Endothelial cell of umbilical vein (primary cell): ENCODE measurements at regions not wholly inside any gene's neighbourhood (a gene's known extent, or its start where the extent isn't known, plus 50 kb on each side); places are given as distances from the start of the nearest gene placed in this dataset.

ENCODE experiments used
- BruUV-seq: library from RNA; stranded (reverse); fragments of 400-500 nt; replicated peaks from 2 replicates; lab custom pipeline; 2021; lab: Mats Ljungman, UMichigan
- CTCF ChIA-PET: fragments of 300-600, 350-600 bp; sonication (Branson Sonifier 250); formaldehyde crosslinking; loops from one replicate; lab custom pipeline; 2021; ENCODE audit warnings: antibody characterized with exemption, inconsistent platforms; lab: Charles Lee
- POLR2A ChIA-PET: fragments of 300-600, 350-600 bp; sonication (Branson Sonifier 250); formaldehyde crosslinking; loops from one replicate; lab custom pipeline; 2021; ENCODE audit warnings: antibody characterized with exemption, inconsistent platforms; lab: Charles Lee
- DNase-seq: peaks from one replicate; pipeline ENCODE4 v3.0.0-alpha.2; 2011; ENCODE audit warnings: low read depth, low spot score
- FAIRE-seq: peaks from 2 replicates; lab custom pipeline; 2011; peaks lifted over from hg19 to GRCh38; lab: Jason Lieb, UNC
- H2AFZ ChIP-seq: 2 replicates; pipeline ENCODE4 v1.6.0; 2012; ENCODE audit warnings: low read depth, low read length, control low read depth, inconsistent platforms
- H3K27ac ChIP-seq: 2 replicates; pipeline ENCODE4 v1.5.1; 2011; ENCODE audit warnings: low read depth, mild to moderate bottlenecking, control low read depth, low read length, moderate library complexity; ENCODE audit not compliant: insufficient read depth
- H3K27me3 ChIP-seq, 2 experiments: 2 replicates each; pipeline versions ENCODE4 v1.6.0 to v1.6.1; 2011; ENCODE audit warnings: low read length in 2 of 2, mixed read lengths in 1 of 2; ENCODE audit not compliant: control insufficient read depth in 2 of 2, insufficient read depth in 2 of 2
- H3K36me3 ChIP-seq, 2 experiments: 2 replicates in 1 of 2; 3 replicates in 1 of 2; pipeline ENCODE4 v1.5.1; 2011; ENCODE audit warnings: low read length in 2 of 2, mild to moderate bottlenecking in 1 of 2, moderate library complexity in 1 of 2; ENCODE audit not compliant: control insufficient read depth in 2 of 2, insufficient read depth in 2 of 2; ENCODE audit errors: extremely low read depth in 1 of 2
- H3K4me1 ChIP-seq: 3 replicates; pipeline ENCODE4 v1.5.1; 2011; ENCODE audit warnings: mild to moderate bottlenecking, low read length; ENCODE audit not compliant: control insufficient read depth, insufficient read depth; ENCODE audit errors: extremely low read depth
- H3K4me2 ChIP-seq: 2 replicates; pipeline ENCODE4 v1.6.1; 2011; ENCODE audit warnings: low read length, control low read depth, mixed read lengths; ENCODE audit not compliant: insufficient read depth
- H3K4me3 ChIP-seq, 3 experiments: fragments of 200-600 bp in 1 of 3; sonication (generic), shearing (Covaris generic) in 1 of 3; replicated peaks in 1 of 3; 2 replicates each; pipeline ENCODE4 v1.5.1; 2011 to 2016; ENCODE audit warnings: control low read depth in 3 of 3, low read length in 3 of 3, mild to moderate bottlenecking in 2 of 3, inconsistent platforms in 1 of 3, low read depth in 1 of 3, moderate library complexity in 1 of 3; ENCODE audit not compliant: insufficient read depth in 1 of 3
- H3K79me2 ChIP-seq: 2 replicates; pipeline ENCODE4 v1.6.0; 2012; ENCODE audit warnings: low read length, inconsistent platforms; ENCODE audit not compliant: control insufficient read depth, insufficient read depth
- H3K9ac ChIP-seq: replicated peaks from 2 replicates; pipeline ENCODE3; 2011; ENCODE audit warnings: low read length, control low read depth; ENCODE audit not compliant: insufficient read depth; ENCODE audit errors: extremely low read depth
- H3K9me1 ChIP-seq: replicated peaks from 3 replicates; pipeline ENCODE4 v1.6.0; 2011; ENCODE audit warnings: mild to moderate bottlenecking, low read length; ENCODE audit not compliant: control insufficient read depth, insufficient read depth; ENCODE audit errors: extremely low read depth
- H3K9me3 ChIP-seq: replicated peaks from 2 replicates; pipeline ENCODE4 v1.5.1; 2012; ENCODE audit warnings: low read length, inconsistent platforms; ENCODE audit not compliant: control insufficient read depth, insufficient read depth
- H4K20me1 ChIP-seq: replicated peaks from 2 replicates; pipeline ENCODE3; 2011; ENCODE audit warnings: mild to moderate bottlenecking, low read length; ENCODE audit not compliant: control insufficient read depth, insufficient read depth; ENCODE audit errors: extremely low read depth
- EZH2 ChIP-seq: IDR thresholded peaks from 2 replicates; pipeline ENCODE4 v1.6.1; 2012; ENCODE audit warnings: borderline replicate concordance, low read depth, mild to moderate bottlenecking, moderate library complexity, low read length, inconsistent platforms; ENCODE audit not compliant: severe bottlenecking
- FOS ChIP-seq: IDR thresholded peaks from 2 replicates; pipeline ENCODE4 v1.6.1; 2011; ENCODE audit warnings: mild to moderate bottlenecking, low read length, moderate library complexity, borderline replicate concordance; ENCODE audit not compliant: insufficient read depth
- GATA2 ChIP-seq: IDR thresholded peaks from 2 replicates; pipeline ENCODE4 v1.7.0; 2011; ENCODE audit warnings: low read depth, mild to moderate bottlenecking, moderate library complexity, mixed read lengths, low read length; ENCODE audit not compliant: insufficient read length, insufficient read depth
- JUN ChIP-seq: IDR thresholded peaks from 2 replicates; pipeline ENCODE4 v1.6.1; 2011; ENCODE audit warnings: borderline replicate concordance, low read depth; ENCODE audit not compliant: insufficient read length, insufficient read depth
- MYC ChIP-seq: IDR thresholded peaks from one replicate; pipeline ENCODE4 v1.6.1; 2011; ENCODE audit warnings: mild to moderate bottlenecking, low read depth, low read length
- POLR2A ChIP-seq: IDR thresholded peaks from 2 replicates; pipeline ENCODE4 v1.6.1; 2012; ENCODE audit warnings: low read depth, mild to moderate bottlenecking, control low read depth, low read length
- POLR2AphosphoS5 ChIP-seq: IDR thresholded peaks from 2 replicates; pipeline ENCODE4 v1.6.1; 2012; ENCODE audit warnings: low read depth, mild to moderate bottlenecking, control low read depth, low read length, moderate library complexity; ENCODE audit not compliant: insufficient read depth
- dilution Hi-C: fragments of 300-500 bp; cut with MboI; formaldehyde crosslinking; loops from one replicate; pipeline ENCODE4 v1.15.0; 2019; ENCODE audit warnings: low sequenced_read_pairs; ENCODE audit not compliant: extremely low pct_ligation_motif_present
- intact Hi-C: fragments of 100-400 bp; cut with micrococcal nuclease; formaldehyde crosslinking; loops from one replicate; pipeline ENCODE4 v1.10.0; 2022
- TF ChIP-seq, protein P1 (sequence below), 2 donors: IDR thresholded peaks; 1 replicate in 1 of 2; 2 replicates in 1 of 2; pipeline ENCODE4 v1.5.1; 2011; ENCODE audit warnings: low read length in 2 of 2, mild to moderate bottlenecking in 2 of 2, moderate library complexity in 2 of 2, control low read depth in 1 of 2, inconsistent platforms in 1 of 2, low read depth in 1 of 2; ENCODE audit not compliant: insufficient read depth in 1 of 2; ENCODE audit errors: extremely low read depth in 1 of 2
- TF ChIP-seq, protein P2 (sequence below): IDR thresholded peaks from 2 replicates; pipeline ENCODE4 v1.6.1; 2011; ENCODE audit not compliant: insufficient read depth, insufficient read length

DNA sequence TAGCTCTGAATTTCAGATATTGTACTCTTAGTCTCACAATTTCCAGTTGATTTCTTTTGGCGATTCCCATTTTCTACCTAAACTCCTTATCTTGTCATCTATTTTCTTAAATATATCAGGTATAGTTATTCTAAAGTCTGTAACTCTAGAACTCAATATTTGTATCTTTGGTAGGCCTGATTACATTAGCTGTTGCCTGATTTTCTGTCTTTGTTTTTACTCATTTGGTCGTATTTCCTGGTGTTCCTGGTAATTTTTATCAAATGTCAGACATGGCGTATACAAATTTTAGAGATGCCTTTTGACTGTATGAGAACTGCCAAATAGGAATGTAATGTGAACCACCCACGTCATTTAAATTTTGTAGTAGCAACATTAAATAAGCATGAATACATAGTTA is 266.7 kb downstream of the ZNF536 start:
- no peak overlapping the region for H3K4me3 ChIP-seq
- H2AFZ ChIP-seq, result no peak overlapping the region
- ChIA-PET CTCF (no interaction called here), POLR2A (no interaction called here)
- TF ChIP-seq, protein P1, sequence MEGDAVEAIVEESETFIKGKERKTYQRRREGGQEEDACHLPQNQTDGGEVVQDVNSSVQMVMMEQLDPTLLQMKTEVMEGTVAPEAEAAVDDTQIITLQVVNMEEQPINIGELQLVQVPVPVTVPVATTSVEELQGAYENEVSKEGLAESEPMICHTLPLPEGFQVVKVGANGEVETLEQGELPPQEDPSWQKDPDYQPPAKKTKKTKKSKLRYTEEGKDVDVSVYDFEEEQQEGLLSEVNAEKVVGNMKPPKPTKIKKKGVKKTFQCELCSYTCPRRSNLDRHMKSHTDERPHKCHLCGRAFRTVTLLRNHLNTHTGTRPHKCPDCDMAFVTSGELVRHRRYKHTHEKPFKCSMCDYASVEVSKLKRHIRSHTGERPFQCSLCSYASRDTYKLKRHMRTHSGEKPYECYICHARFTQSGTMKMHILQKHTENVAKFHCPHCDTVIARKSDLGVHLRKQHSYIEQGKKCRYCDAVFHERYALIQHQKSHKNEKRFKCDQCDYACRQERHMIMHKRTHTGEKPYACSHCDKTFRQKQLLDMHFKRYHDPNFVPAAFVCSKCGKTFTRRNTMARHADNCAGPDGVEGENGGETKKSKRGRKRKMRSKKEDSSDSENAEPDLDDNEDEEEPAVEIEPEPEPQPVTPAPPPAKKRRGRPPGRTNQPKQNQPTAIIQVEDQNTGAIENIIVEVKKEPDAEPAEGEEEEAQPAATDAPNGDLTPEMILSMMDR (IDR thresholded peaks at IDR 0.05; ENCODE audit: extremely low read depth in 1 of 2, insufficient read depth in 1 of 2, low read depth in 1 of 2, low read length in 2 of 2), result no peak
- TF ChIP-seq POLR2AphosphoS5 (no peak), EZH2 (no peak), MYC (no peak), GATA2 (no peak), FOS (no peak), JUN (no peak), POLR2A (no peak)
- TF ChIP-seq, protein P2, sequence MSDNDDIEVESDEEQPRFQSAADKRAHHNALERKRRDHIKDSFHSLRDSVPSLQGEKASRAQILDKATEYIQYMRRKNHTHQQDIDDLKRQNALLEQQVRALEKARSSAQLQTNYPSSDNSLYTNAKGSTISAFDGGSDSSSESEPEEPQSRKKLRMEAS, result no peak
- BruUV-seq, result no TSS peak
- H4K20me1 ChIP-seq, result no peaks in the 10 kb centered on the region
- no peaks in the 10 kb centered on the region for H3K27me3 ChIP-seq
- H3K9me1 ChIP-seq, result no peaks in the 10 kb centered on the region
- FAIRE-seq, result no peak
- peaks cover 3% of the 10 kb centered on the region for H3K9me3 ChIP-seq
- H3K36me3 ChIP-seq, result no peaks in the 10 kb centered on the region
- intact Hi-C loops (no loop called here), dilution Hi-C loops (loop anchor here (25.0 kb wide), 1 partner anchor 902 kb away; no protein-coding TSS in a partner anchor)
- H3K27ac ChIP-seq, result no peak overlapping the region
- no peaks in the 10 kb centered on the region for H3K4me1 ChIP-seq
- H3K9ac ChIP-seq, result no peak overlapping the region
- no peak overlapping the region for H3K4me2 ChIP-seq
- DNase-seq, result no peak
- no peaks in the 10 kb centered on the region for H3K79me2 ChIP-seq
